GM23338 (cell line): ENCODE measurements at regions not wholly inside any gene's neighbourhood (a gene's known extent, or its start where the extent isn't known, plus 50 kb on each side); places are given as distances from the start of the nearest gene placed in this dataset.

Source experiments
- ATAC-seq: fragments of 200-7000 bp; cut with Tn5 transposase; 3 replicates; pipeline ENCODE4 v1.9.1; 2020
- DNase-seq: peaks from one replicate; pipeline ENCODE4 v3.0.0-alpha.2; 2015; ENCODE audit warnings: low spot score
- H2AFZ ChIP-seq: fragments of 200-600 bp; sonication (generic); 2 replicates; pipeline ENCODE4 v1.8.0; 2016; ENCODE audit warnings: antibody characterized with exemption, mild to moderate bottlenecking, moderate library complexity
- H3F3A ChIP-seq: fragments of 200-600 bp; sonication (generic); replicated peaks from 2 replicates; pipeline ENCODE4 v1.8.0; 2017; ENCODE audit warnings: antibody characterized with exemption, mixed run types, low read depth
- H3K27ac ChIP-seq: fragments of 200-600 bp; sonication (generic); 2 replicates; pipeline ENCODE4 v1.6.1; 2016; ENCODE audit warnings: low read depth
- H3K27me3 ChIP-seq: fragments of 200-600 bp; sonication (generic); 2 replicates; pipeline ENCODE4 v1.8.0; 2016; ENCODE audit warnings: mild to moderate bottlenecking, mixed run types, moderate library complexity; ENCODE audit not compliant: insufficient read depth
- H3K36me3 ChIP-seq: fragments of 200-600 bp; sonication (generic); 2 replicates; pipeline ENCODE4 v1.8.0; 2016; ENCODE audit warnings: mild to moderate bottlenecking; ENCODE audit not compliant: insufficient read depth
- H3K4me1 ChIP-seq: fragments of 200-600 bp; sonication (generic); 2 replicates; pipeline ENCODE4 v1.8.0; 2016; ENCODE audit warnings: mild to moderate bottlenecking, moderate library complexity; ENCODE audit not compliant: insufficient read depth
- H3K4me2 ChIP-seq: fragments of 200-600 bp; sonication (generic); 2 replicates; pipeline ENCODE4 v1.7.1; 2017; ENCODE audit warnings: mixed run types
- H3K4me3 ChIP-seq: fragments of 200-600 bp; sonication (generic); 2 replicates; pipeline ENCODE4 v1.6.1; 2016; ENCODE audit warnings: mixed run types
- H3K79me2 ChIP-seq: fragments of 200-600 bp; sonication (generic); replicated peaks from 2 replicates; pipeline ENCODE4 v1.8.0; 2017; ENCODE audit warnings: mild to moderate bottlenecking; ENCODE audit not compliant: insufficient read depth
- H3K9me2 ChIP-seq: fragments of 200-600 bp; sonication (generic); 2 replicates; pipeline ENCODE4 v1.8.0; 2017; ENCODE audit not compliant: insufficient read depth
- H4K20me1 ChIP-seq: fragments of 200-600 bp; sonication (generic); replicated peaks from 2 replicates; pipeline ENCODE4 v1.8.0; 2017; ENCODE audit warnings: mild to moderate bottlenecking; ENCODE audit not compliant: insufficient read depth
- H3K27ac Mint-ChIP-seq: 2 replicates; pipeline ENCODE4 v1.8.0; 2020; ENCODE audit warnings: inconsistent platforms, mild to moderate bottlenecking, moderate library complexity, mixed read lengths
- H3K27me3 Mint-ChIP-seq: 3 replicates; pipeline ENCODE4 v1.8.0; 2022; ENCODE audit warnings: low read depth, mild to moderate bottlenecking, moderate library complexity, mixed read lengths, inconsistent platforms; ENCODE audit not compliant: insufficient read depth, poor library complexity
- H3K36me3 Mint-ChIP-seq: 3 replicates; pipeline ENCODE4 v1.8.0; 2021; ENCODE audit warnings: low read depth, mild to moderate bottlenecking, inconsistent platforms, moderate library complexity, mixed read lengths
- H3K4me1 Mint-ChIP-seq: 3 replicates; pipeline ENCODE4 v1.8.0; 2020; ENCODE audit warnings: mild to moderate bottlenecking, inconsistent platforms, mixed read lengths
- H3K4me3 Mint-ChIP-seq: 3 replicates; pipeline ENCODE4 v1.8.0; 2021; ENCODE audit warnings: moderate library complexity, mild to moderate bottlenecking, inconsistent platforms, mixed read lengths
- H3K9me3 Mint-ChIP-seq: 3 replicates; pipeline ENCODE4 v1.8.0; 2020; ENCODE audit warnings: moderate library complexity, mild to moderate bottlenecking, inconsistent platforms, mixed read lengths
- CREB1 ChIP-seq: fragments of 250-450 bp; sonication (Bioruptor Pico); IDR thresholded peaks from 2 replicates; pipeline ENCODE4 v1.5.0; 2020; ENCODE audit warnings: low read depth, mild to moderate bottlenecking, moderate library complexity
- EZH2phosphoT487 ChIP-seq: fragments of 200-600 bp; sonication (generic); IDR thresholded peaks from one replicate; pipeline ENCODE4 v1.8.1; 2018; ENCODE audit warnings: antibody characterized with exemption; ENCODE audit not compliant: unreplicated experiment
- STAT1 ChIP-seq: IDR thresholded peaks from one replicate; pipeline ENCODE4 v1.6.1; 2016; ENCODE audit warnings: antibody characterized with exemption; ENCODE audit not compliant: unreplicated experiment
- ZNF331 ChIP-seq: fragments of 250-450 bp; sonication (Bioruptor Pico); IDR thresholded peaks from 2 replicates; pipeline ENCODE4 v1.5.0; 2020; ENCODE audit warnings: low read depth, mild to moderate bottlenecking, moderate library complexity
- TF ChIP-seq, protein P1 (sequence below), 2 experiments: fragments of 200-600 bp in 1 of 2; sonication (generic) in 1 of 2; conservative IDR thresholded peaks; 2 replicates each; pipeline versions ENCODE4 v1.5.1 to v1.6.1; 2016 to 2017; ENCODE audit warnings: antibody characterized with exemption in 2 of 2, low read depth in 2 of 2, mild to moderate bottlenecking in 2 of 2, moderate library complexity in 1 of 2
- TF ChIP-seq, protein P2 (sequence below): fragments of 250-450 bp; sonication (Bioruptor Pico); IDR thresholded peaks from 2 replicates; pipeline ENCODE4 v1.5.0; 2020; ENCODE audit warnings: mild to moderate bottlenecking, moderate library complexity
- TF ChIP-seq, protein P3 (sequence below): IDR thresholded peaks from 2 replicates; pipeline ENCODE4 v1.6.1; 2016; ENCODE audit warnings: antibody characterized with exemption

DNA sequence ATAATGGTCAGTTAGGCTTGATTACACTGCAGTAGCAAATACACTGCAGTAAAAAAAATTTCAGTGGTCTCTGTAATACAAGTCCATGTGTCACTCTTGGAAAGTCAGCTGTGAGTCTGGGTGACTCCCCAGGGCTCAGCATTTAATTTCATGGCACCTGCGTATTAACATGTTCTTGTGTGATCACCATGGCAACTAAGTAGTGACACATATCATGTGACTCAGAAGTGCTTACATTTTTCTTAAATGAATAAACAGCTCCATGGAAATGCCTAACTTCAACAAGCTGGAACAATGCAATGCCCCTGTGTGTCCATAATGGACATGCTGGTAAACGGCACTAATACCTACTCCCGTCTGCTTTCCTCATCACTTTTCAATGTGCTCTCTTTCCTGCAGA lies 88.5 kb upstream of the ANO4 start (continued):
- TF ChIP-seq, protein P1, sequence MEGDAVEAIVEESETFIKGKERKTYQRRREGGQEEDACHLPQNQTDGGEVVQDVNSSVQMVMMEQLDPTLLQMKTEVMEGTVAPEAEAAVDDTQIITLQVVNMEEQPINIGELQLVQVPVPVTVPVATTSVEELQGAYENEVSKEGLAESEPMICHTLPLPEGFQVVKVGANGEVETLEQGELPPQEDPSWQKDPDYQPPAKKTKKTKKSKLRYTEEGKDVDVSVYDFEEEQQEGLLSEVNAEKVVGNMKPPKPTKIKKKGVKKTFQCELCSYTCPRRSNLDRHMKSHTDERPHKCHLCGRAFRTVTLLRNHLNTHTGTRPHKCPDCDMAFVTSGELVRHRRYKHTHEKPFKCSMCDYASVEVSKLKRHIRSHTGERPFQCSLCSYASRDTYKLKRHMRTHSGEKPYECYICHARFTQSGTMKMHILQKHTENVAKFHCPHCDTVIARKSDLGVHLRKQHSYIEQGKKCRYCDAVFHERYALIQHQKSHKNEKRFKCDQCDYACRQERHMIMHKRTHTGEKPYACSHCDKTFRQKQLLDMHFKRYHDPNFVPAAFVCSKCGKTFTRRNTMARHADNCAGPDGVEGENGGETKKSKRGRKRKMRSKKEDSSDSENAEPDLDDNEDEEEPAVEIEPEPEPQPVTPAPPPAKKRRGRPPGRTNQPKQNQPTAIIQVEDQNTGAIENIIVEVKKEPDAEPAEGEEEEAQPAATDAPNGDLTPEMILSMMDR (conservative IDR thresholded peaks at IDR 0.05; ENCODE audit: low read depth in 2 of 2) = no peak
- TF ChIP-seq CREB1 (CRISPR knock-in tag) (no peak), EZH2phosphoT487 (no peak)
- TF ChIP-seq, protein P2, sequence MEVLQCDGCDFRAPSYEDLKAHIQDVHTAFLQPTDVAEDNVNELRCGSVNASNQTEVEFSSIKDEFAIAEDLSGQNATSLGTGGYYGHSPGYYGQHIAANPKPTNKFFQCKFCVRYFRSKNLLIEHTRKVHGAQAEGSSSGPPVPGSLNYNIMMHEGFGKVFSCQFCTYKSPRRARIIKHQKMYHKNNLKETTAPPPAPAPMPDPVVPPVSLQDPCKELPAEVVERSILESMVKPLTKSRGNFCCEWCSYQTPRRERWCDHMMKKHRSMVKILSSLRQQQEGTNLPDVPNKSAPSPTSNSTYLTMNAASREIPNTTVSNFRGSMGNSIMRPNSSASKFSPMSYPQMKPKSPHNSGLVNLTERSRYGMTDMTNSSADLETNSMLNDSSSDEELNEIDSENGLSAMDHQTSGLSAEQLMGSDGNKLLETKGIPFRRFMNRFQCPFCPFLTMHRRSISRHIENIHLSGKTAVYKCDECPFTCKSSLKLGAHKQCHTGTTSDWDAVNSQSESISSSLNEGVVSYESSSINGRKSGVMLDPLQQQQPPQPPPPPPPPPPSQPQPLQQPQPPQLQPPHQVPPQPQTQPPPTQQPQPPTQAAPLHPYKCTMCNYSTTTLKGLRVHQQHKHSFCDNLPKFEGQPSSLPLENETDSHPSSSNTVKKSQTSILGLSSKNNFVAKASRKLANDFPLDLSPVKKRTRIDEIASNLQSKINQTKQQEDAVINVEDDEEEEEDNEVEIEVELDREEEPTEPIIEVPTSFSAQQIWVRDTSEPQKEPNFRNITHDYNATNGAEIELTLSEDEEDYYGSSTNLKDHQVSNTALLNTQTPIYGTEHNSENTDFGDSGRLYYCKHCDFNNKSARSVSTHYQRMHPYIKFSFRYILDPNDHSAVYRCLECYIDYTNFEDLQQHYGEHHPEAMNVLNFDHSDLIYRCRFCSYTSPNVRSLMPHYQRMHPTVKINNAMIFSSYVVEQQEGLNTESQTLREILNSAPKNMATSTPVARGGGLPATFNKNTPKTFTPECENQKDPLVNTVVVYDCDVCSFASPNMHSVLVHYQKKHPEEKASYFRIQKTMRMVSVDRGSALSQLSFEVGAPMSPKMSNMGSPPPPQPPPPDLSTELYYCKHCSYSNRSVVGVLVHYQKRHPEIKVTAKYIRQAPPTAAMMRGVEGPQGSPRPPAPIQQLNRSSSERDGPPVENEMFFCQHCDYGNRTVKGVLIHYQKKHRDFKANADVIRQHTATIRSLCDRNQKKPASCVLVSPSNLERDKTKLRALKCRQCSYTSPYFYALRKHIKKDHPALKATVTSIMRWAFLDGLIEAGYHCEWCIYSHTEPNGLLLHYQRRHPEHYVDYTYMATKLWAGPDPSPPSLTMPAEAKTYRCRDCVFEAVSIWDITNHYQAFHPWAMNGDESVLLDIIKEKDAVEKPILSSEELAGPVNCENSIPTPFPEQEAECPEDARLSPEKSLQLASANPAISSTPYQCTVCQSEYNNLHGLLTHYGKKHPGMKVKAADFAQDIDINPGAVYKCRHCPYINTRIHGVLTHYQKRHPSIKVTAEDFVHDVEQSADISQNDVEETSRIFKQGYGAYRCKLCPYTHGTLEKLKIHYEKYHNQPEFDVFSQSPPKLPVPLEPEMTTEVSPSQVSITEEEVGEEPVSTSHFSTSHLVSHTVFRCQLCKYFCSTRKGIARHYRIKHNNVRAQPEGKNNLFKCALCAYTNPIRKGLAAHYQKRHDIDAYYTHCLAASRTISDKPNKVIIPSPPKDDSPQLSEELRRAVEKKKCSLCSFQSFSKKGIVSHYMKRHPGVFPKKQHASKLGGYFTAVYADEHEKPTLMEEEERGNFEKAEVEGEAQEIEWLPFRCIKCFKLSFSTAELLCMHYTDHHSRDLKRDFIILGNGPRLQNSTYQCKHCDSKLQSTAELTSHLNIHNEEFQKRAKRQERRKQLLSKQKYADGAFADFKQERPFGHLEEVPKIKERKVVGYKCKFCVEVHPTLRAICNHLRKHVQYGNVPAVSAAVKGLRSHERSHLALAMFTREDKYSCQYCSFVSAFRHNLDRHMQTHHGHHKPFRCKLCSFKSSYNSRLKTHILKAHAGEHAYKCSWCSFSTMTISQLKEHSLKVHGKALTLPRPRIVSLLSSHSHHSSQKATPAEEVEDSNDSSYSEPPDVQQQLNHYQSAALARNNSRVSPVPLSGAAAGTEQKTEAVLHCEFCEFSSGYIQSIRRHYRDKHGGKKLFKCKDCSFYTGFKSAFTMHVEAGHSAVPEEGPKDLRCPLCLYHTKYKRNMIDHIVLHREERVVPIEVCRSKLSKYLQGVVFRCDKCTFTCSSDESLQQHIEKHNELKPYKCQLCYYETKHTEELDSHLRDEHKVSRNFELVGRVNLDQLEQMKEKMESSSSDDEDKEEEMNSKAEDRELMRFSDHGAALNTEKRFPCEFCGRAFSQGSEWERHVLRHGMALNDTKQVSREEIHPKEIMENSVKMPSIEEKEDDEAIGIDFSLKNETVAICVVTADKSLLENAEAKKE = no peak
- TF ChIP-seq, protein P3, sequence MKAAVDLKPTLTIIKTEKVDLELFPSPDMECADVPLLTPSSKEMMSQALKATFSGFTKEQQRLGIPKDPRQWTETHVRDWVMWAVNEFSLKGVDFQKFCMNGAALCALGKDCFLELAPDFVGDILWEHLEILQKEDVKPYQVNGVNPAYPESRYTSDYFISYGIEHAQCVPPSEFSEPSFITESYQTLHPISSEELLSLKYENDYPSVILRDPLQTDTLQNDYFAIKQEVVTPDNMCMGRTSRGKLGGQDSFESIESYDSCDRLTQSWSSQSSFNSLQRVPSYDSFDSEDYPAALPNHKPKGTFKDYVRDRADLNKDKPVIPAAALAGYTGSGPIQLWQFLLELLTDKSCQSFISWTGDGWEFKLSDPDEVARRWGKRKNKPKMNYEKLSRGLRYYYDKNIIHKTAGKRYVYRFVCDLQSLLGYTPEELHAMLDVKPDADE = no peak

- Histone ChIP-seq H3F3A (no peaks in the 10 kb centered on the region), H3K9me2 (no peaks in the 10 kb centered on the region), H3K27me3 (no peaks in the 10 kb centered on the region), H4K20me1 (no peaks in the 10 kb centered on the region), H3K4me3 (no peak overlapping the region), H3K79me2 (no peaks in the 10 kb centered on the region), H3K36me3 (no peaks in the 10 kb centered on the region), H3K4me2 (0 out of 2 replicates have a peak overlapping the region, but pooled peaks have one; percentile 61), H2AFZ (no peak overlapping the region), H3K4me1 (peaks cover 12% of the 10 kb centered on the region), H3K27ac (no peak overlapping the region)
- Mint-ChIP-seq H3K36me3 (no peaks in the 10 kb centered on the region), H3K27me3 (no peaks in the 10 kb centered on the region), H3K4me1 (peaks cover 11% of the 10 kb centered on the region; the same call in 2 of the 3 replicates), H3K4me3 (no peak overlapping the region), H3K27ac (no peak overlapping the region), H3K9me3 (no peaks in the 10 kb centered on the region; the same call in 2 of the 3 replicates)
- ATAC-seq (no peak), DNase-seq (no peak)
- TF ChIP-seq STAT1 = no peak
- TF ChIP-seq, protein P3 = no peak
- TF ChIP-seq CREB1 (CRISPR knock-in tag) = no peak
- TF ChIP-seq ZNF331 (CRISPR knock-in tag) = no peak
Measured at GRCh38 chr12:100708591-100708990, 86.0 kb upstream of the ANO4 start.
